ENCODE measurements at regions not wholly inside any gene's neighbourhood (a gene's known extent, or its start where the extent isn't known, plus 50 kb on each side); places are given as distances from the start of the nearest gene placed in this dataset.

DNA sequence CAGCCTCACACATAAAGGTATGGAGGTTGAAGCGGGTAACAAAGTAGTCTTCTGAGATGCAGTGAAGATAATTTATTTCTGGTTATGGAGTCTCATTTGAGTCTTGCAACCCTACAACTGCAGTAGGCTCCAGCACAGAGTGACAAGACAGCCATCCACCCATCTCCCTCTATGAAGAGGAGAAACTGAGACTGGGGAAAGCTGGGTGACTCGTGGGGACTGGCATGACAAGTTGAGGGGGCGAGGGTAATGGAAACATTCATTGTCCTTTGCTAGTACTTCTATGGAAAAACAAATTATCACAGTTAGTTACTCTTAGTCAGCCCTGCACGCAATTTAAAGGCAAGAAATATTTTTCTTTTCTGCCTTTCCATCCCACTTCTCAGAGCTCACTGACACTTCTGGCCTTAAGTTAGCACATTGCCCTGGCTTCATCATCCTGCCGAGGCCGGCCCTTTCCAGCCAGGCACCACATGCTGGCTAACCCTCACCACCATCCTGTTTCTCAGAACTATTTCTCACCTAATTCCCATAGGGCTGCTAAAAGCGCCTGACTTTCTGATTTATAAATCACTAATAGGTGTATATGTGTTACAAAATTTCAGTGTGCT is 361.1 kb downstream of the ETS1 start:
- no peak for DNase-seq (ENCODE audit: low read depth in 3 of 3)

DNA sequence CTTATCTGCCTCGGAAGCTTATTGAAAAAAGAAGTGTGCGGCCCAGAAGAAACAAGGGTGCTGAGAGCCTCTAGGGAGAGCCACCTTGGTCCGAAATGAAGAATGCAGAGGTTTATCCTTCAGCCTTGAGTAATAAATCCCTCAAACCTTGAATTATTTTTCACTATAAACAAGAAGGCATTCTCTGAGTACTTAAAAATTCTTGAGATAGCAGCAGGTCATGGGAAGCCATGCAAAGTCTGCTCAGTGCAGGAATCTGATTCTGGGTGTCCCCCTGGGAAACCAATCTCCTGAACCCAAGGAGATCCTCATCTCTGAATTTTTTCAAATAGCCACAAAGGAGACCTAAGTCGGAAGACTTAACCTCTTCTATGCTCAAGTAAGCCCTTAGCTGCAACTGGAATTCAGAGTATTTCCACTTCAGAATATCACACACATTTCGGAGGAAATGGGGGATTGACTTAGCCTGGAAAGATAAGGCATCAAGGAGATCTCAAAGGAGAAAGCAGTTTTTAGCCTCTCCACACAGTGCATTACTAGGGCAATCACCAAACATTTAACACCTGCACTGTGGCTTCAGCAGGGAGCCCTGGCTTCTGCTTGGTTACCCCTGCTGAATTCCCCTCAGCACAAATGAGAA is 365.0 kb downstream of the ETS1 start:
- DNase-seq (ENCODE audit: low read depth in 3 of 3) = no peak

DNA sequence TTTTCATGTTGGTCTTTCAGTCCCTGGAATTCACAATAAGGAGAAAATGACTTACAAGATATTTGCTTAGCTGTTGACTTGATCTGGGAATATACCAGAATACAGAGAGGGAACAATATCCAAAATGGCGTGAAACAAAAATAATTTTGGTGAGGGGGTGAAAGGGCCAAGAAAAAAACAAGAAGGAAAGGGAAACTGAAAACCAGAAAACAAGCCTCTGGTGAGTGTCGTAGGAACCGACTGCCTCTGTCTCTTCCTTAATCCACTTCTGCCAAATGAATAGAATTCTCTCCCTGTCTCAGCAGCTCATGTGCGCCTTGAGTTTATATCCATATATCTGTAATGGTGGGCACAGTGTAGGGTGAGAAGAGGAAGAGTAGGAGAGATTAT is 367.6 kb downstream of the ETS1 start:
- DNase-seq (ENCODE audit: low read depth in 3 of 3) = no peak

DNA sequence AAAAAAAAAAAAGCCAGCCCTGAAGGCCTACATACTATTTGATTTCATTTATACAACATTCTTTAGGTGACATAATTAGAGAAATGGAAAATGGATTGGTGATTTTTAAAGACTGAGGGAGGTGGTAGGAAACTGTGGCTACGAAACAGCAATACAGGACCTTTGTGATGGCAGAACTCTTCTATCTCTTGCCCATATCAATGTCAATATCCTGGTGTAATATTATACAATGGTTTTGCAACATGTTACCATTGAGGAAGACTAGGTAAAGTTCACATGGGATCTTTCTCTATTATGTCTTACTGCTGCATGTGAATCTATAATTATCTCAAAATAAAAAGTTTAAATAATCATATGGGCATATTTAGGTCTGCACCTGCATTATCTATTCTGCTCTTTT is 371.2 kb downstream of the ETS1 start:
- no peak for DNase-seq (ENCODE audit: low read depth in 3 of 3)

DNA sequence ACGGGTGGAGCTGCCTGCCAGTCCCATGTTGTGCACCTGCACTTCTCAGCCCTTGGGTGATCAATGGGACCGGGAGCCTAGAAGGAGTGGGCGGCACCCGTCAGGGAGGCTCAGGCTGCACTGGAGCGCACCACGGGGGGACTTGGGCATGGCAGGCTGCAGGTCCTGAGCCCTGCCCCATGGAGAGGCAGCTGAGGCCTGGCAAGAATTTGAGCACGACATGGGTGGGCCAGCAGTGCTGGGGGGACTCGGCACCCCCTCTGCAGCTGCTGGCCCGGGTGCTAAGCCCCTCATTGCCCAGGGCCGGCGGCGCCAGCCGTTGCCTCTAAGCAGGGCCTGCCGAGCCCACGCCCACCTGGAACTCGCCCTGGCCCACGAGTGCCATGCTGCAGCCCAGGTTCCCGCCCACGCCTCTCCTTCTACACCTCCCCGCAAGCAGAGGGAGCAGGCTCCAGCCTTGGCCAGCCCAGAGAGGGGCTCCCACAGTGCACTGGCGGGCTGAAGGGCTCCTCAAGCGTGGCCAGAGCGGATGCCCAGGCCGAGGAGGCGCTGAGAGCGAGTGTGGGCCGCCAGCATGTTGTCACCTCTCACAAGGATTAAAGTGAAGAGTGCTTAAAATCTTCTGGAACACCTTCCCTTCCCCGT is 372.0 kb downstream of the ETS1 start:
- DNase-seq (ENCODE audit: low read depth in 3 of 3) = no peak

DNA sequence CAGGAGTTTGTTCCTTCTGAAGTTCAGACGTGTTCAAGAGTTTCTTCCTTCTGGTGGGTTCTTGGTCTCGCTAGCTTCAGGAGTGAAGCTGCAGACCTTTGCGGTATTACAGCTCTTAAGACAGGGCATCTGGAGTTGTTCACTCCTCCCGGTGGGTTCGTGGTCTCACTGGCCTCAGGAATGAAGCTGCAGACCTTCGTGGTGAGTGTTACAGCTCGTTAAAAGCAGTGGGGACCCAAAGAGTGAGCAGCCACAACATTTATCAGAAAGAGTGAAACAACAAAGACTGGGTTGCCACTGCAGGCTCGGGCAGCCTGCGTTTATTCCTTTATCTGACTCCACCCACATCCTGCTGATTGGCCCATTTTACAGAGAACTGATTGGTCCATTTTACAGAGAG is 373.1 kb downstream of the ETS1 start:
- DNase-seq (ENCODE audit: low read depth in 3 of 3) = no peak

DNA sequence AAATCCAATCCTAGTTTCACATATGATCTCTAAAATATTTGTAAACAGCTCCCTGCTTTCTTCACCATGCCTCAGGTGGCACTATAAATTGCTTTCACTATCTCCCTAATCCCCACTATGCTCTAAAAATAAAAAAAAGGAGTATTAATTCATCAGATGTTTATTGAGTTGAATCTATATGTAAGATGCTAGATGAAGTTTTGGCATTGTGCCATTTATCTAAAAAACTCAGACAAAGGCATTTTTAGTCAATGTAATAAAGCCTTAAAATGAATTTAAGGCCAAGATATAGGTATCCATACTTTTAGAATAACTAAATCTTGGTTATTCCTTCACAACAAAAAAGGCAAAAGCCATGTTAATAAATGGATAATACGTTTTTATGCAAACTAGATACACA is 373.9 kb downstream of the ETS1 start:
- DNase-seq (ENCODE audit: low read depth in 3 of 3) = no peak

DNA sequence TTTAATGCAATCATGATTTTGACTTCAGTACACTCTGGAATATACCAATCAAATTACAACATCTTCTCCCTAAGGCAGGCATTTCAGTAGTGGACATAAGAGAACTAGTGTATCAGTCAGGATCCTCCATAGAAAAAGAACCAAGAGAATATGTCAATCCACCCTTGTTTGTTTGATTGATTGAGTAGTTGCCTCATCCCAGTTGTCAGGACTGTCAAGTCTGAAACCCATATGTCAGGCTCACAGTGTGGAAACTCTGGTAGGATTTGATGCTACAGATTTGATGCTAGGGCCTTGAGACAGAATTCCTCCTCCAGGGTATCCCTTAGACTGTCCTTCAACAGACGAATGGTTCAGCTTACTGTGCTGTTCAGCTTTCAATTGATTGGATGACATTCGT is 375.0 kb downstream of the ETS1 start:
- DNase-seq (ENCODE audit: low read depth in 3 of 3) = no peak

DNA sequence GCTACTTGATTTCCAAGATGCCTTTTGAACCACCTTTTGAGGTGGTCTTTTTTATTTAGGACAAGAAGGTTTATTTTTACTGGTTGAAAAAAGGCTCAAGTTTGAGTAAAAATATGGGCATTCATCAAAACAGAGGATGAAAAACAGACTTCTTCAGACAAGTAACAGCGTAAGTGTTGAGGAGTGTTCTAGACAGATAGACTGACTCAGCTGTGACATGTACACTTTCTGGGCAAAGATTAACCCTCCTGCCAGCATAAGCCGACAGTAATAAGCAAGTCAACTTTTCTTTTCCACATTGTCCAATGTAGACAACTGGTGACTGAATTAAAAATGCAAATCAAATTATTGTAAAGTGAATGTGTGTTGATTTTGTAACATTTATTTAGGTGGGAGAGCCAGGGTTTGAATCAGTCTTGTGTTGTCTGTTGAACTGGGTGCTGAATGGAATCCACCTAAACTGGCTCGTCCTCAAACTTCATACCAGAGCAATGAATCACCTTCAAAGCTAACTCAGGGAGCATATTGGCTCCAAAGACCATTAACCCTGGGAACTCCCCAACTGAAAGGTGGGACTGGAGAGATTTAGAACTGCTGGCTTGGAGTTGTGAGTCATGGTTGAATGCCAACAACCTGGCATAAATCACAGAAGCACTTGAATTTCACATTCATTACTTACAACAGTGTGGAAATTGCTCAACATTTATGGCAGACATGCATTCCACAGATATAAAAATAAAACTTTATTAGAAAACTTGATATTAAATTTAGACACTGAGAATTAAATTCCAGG is 377.0 kb downstream of the ETS1 start:
- DNase-seq (ENCODE audit: low read depth in 3 of 3) = no peak

DNA sequence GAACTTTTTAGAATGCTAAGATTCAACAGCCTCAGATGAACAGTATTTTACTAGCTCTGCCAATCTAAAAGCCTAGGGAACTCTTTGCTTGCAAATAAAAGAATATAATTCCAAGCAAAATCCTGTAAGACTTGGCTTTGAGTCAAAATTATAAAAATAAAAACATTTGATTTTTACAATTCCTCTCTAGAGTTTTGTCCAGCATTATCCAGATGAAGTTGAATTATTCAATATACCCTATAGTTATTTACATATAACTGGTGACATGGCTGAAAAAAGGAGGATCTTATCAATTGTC is 378.3 kb downstream of the ETS1 start:
- no peak for DNase-seq (ENCODE audit: low read depth in 3 of 3)

DNA sequence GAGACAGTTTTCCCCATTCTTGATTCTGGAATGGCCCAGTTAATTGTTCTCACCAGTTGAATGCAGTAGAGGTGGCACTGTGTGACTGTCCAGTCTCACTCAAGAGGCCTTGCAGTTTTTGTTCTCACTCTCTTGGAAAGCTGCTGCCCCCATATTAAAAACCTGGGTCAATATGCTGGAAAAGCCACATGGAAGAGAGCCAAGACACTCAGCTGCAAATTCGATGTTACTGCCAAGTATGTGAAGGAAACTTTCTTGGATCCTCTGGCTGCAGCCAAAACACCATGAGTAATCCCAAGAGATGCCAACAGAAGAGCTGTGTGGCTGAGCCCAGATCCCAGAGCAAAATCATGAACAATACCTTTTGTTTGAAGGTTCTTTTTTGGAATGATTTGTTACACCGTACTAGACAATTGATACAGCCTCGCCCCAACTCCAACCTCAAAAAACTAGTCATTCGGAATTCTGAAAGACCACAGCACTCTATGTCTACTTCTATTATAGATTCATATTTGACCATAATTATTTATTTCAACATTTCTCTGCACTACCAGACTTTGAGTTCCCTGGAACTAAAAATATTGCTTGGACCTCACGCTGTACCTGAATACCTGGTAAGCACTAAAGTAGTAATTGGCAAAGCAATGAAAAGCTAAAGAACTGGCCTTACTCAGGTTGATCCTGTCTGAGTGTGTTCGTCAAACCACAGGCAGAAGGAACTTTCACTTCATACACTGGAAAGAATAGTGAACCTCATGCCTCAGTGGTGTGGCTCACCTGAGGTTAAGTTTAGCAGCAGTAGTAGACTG is 378.8 kb downstream of the ETS1 start:
- DNase-seq (ENCODE audit: low read depth in 3 of 3) = no peak

DNA sequence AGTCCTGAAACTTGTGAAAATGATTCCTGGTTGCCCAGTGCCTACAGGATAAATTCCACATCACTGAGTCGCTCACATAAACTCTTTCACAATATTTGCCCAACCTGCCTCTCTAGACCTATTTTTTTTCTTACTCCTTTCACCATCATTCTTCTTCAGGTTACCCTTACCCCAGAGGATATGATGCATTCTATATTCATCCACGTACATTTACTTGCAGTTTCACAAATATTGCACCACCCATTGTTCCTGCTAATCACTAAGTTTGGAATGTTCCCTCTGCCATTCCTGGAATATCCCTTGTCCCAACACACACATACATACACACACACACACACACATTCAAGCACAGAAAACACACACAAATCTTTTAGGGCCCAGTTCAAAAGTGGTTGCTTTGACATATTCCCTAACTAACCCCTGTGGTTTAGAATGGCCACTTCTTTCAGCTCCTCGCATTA is 379.5 kb downstream of the ETS1 start:
- DNase-seq (ENCODE audit: low read depth in 3 of 3) = no peak

DNA sequence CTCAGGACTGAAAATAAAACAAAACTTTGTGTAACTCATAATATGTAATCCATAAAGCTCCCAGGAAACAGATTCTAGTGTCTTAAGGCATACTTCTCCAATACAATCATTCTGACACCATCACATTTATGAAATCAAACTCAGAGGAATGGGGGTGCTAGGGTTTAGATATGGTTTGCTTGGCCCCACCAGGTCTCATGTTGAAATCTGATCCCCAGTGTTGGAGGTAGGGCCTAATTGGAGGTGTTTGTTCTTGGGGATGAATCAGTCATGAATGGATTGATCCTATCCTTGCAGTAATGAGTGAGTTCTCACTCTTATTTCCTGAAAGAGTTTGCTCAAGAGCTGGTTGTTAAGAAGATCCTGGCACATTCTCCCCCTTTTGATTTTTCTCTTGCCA is 380.9 kb downstream of the ETS1 start:
- no peak for DNase-seq (ENCODE audit: low read depth in 3 of 3)

DNA sequence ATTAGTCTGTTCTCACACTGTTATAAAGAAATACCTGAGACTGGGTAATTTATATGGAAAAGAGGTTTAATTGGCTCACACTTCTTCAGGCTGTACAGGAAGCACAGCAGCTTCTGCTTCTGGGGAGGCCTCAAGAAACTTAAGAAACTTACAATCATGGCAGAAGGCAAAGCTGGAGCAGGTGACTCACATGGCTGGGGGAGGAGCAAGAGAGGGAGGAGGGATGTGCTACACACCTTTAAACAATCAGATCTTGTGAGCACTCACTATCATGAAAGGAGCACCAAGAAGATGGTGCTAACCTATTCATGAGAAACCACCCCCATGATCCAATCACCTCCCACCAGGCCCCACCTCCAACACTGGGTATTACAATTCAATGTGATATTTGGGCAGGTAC is 381.6 kb downstream of the ETS1 start:
- DNase-seq (ENCODE audit: low read depth in 3 of 3) = no peak

DNA sequence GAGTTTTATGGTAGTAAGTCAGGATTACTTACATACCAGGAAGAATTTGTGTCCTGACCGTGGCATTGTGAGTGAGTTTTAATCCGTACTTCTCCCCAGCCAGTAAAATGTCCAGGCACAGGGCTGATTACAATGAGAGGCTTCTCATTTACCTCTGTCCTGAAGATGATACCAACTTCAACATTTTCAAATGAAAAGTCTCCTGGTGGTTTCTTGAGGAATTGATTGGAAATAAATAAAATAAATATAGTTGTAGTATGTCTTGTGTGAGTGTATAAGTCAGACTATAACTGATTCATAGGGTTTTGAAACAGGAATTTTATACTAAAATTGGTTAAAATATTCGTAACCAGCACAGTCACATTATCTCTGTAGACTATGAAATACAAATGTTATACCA is 382.5 kb downstream of the ETS1 start:
- DNase-seq (ENCODE audit: low read depth in 3 of 3) = no peak

DNA sequence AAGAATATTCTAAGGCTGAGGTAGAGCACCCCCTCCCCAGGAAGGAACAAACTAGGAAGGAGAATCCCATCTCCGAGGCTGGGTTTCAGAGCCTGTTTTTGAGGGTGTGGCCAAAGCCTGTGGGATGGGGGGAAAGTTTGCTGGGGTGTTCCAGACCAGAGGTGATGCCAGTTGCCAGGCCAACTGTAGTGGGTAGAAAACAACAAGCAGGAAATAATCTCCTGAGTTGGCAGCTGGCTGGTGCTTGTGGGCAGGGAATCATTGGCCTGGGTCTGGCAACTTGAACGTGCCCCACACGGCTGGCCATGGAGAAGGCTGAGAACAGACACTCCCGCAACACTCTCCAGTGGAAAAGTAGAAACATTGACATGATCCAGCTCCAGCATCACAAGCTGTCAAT is 385.6 kb downstream of the ETS1 start:
- DNase-seq (ENCODE audit: low read depth in 3 of 3) = no peak

DNA sequence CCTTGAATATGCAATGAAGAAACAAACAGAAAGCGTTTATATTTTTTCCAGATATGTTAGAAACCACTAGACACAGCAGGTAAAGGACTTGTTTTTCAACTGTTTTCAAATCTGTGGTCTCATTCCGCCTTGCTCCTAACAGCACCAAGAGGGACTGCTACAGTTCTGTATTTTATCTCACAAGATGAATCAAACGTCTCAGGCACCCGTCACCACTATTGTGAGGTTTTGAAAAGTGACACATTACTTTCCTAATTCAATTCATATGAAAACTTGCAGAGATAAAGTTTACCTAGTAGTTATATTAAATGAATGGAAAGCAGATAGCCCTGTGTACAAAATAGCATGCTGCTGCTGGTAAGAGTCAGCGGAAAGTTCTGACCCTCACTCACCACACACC is 386.3 kb downstream of the ETS1 start:
- no peak for DNase-seq (ENCODE audit: low read depth in 3 of 3)

DNA sequence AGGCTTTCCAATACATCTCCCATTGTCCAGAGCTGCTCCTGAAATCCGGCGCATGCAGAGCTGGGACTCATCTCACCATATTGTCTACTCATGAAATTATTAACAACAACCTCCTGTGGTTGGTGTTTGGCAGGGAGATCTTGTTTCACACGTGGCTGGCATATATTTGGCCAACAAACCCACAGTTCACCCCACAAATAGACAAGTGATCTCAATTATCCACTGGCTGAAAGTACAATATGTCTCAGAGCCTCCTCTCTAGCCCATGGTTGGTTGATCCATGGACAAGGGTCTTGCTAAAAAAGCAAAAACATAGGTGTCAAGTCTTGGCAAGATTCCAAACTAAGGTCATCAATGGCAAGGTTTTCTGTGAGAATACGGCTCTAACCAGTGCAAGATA is 386.9 kb downstream of the ETS1 start:
- DNase-seq (ENCODE audit: low read depth in 3 of 3) = no peak

DNA sequence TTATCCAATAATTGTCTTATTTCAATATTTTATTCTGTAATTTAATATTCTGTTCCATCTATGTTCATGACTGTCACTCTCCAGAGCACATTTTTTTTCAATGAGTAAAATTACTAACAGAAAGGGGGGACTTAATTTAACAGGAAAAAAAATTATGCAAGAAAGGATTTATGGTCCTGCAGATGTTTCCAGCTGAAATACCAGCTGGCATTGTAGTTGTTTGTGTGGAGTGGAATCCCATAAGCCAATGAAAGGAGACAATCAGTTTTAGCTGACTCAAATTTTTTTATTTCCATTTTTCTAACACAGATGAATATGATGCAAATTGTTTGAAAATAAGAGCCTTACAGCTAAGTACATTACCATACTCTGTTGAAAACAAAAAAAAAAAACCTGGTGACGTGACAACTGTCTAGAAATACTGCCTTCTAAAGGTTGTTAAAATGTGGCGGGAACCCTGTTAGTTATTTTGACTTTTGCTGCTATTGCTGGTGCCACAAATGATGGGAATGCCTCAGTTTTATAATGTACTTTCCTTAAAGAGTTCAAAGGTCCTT is 389.1 kb downstream of the ETS1 start:
- DNase-seq (ENCODE audit: low read depth in 3 of 3) = no peak

DNA sequence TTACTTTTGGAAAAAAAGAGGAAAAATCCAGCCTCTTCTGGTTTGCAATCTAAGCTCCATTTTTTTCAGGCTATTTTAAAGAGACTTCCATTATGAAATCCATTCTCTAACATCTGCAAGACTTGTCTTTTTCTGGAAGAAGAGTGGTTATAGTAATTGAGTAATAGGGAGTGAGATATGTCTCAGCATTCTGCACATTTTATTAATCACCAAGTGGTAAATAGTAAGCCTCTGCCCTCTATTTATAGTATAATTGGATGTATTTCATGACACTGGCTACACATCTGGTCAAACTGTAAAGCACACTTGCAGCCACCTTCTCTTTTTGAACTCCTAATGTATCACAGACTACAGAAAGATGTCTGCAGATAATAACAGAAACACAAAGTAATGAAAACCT is 391.1 kb downstream of the ETS1 start:
- no peak for DNase-seq (ENCODE audit: low read depth in 3 of 3)

DNA sequence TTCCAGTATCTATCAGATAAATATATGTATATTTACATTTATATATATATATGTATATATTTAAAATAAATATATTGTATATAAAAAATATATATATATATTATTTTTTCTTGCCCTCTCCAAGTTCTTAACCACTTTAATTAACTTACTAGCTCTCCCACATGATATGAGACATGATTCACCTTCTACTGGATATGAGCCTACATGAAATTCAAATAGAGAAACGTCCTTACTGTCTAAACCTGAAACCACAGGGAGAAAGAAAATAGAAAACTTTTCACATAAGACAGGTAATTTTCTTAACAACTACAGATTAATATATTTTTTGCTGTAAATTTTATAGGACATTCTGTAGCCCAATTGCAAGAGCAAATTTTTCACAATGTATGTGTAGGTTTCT is 391.6 kb downstream of the ETS1 start:
- no peak for DNase-seq (ENCODE audit: low read depth in 3 of 3)
